GM21447 (cell line): ENCODE measurements at regions not wholly inside any gene's neighbourhood (a gene's known extent, or its start where the extent isn't known, plus 50 kb on each side); places are given as distances from the start of the nearest gene placed in this dataset.

Experiments used
- ATAC-seq: cut with Tn5 transposase; IDR thresholded peaks from one replicate; pipeline ENCODE4 v1.9.1; 2021; ENCODE audit not compliant: unreplicated experiment

GRCh38 chr20:51079488-51079887 is 56.6 kb upstream of the KCNG1 start:
- no peak for ATAC-seq

- no peak for ATAC-seq
Measured at GRCh38 chr20:51077686-51078060, 54.8 kb upstream of the KCNG1 start.

GRCh38 chr20:51076786-51077685 is 54.1 kb upstream of the KCNG1 start:
- ATAC-seq = no peak

GRCh38 chr20:51074062-51074461 is 51.2 kb upstream of the KCNG1 start:
- no peak for ATAC-seq
